Uterus (tissue), 3 donors: ENCODE measurements at regions not wholly inside any gene's neighbourhood (a gene's known extent, or its start where the extent isn't known, plus 50 kb on each side); places are given as distances from the start of the nearest gene placed in this dataset.
A peak's percentile ranks its signal among the peaks of the same experiment; 100 is the strongest.
"Not testable (repeated sequence)": the region's sequence is repeated elsewhere in the genome, so short reads cannot be mapped to it uniquely, and the experiment has no call there.

Experiments
- DNase-seq, 2 donors: peaks; one replicate each; pipeline ENCODE4 v3.0.0-alpha.2; 2019 to 2020
- H3K27ac ChIP-seq, 2 donors: fragments of 200-600 bp; sonication (generic); 1 replicate in 1 of 2; 2 replicates in 1 of 2; pipeline ENCODE4 v1.5.1; 2016 to 2018
- H3K27me3 ChIP-seq, 2 donors: fragments of 200-600 bp; sonication (generic); one replicate each; pipeline ENCODE4 v1.5.1; 2018 to 2019; ENCODE audit warnings: control low read depth in 1 of 2
- H3K36me3 ChIP-seq, 2 donors: fragments of 200-600 bp; sonication (generic); one replicate each; pipeline ENCODE4 v1.5.1; 2019; ENCODE audit warnings: control low read depth in 1 of 2
- H3K4me1 ChIP-seq, 2 donors: fragments of 200-600 bp; sonication (generic); one replicate each; pipeline ENCODE4 v1.5.1; 2018 to 2019; ENCODE audit warnings: control low read depth in 1 of 2
- H3K4me3 ChIP-seq, 2 donors: fragments of 200-600 bp; sonication (generic); 1 replicate in 1 of 2; 2 replicates in 1 of 2; pipeline ENCODE4 v1.5.1; 2018 to 2019; ENCODE audit warnings: mild to moderate bottlenecking in 1 of 2
- H3K9me3 ChIP-seq, 2 donors: fragments of 200-600 bp; sonication (generic); one replicate each; pipeline ENCODE4 v1.5.1; 2019; ENCODE audit warnings: control low read depth in 1 of 2
- POLR2A ChIP-seq, 2 donors: fragments of 450-650 bp; IDR thresholded peaks; one replicate each; pipeline ENCODE4 v1.6.1; 2016; ENCODE audit warnings: antibody characterized with exemption in 2 of 2, mild to moderate bottlenecking in 1 of 2, moderate library complexity in 1 of 2
- intact Hi-C: fragments of 100-400 bp; cut with DNase I; formaldehyde crosslinking; loops from one replicate; pipeline ENCODE4 v1.15.1; 2023; ENCODE audit warnings: low total_unique reads
- TF ChIP-seq, protein P1 (sequence below), 4 experiments: fragments of 200-600 bp in 2 of 4; fragments of 450-650 bp in 2 of 4; sonication (generic) in 2 of 4; IDR thresholded peaks; one replicate each; pipeline ENCODE4 v1.5.1; 2016 to 2019; ENCODE audit warnings: antibody characterized with exemption in 4 of 4, mild to moderate bottlenecking in 2 of 4, moderate library complexity in 1 of 4
- donor health status: DM: yes; HTN: yes; CAD: no.

DNA sequence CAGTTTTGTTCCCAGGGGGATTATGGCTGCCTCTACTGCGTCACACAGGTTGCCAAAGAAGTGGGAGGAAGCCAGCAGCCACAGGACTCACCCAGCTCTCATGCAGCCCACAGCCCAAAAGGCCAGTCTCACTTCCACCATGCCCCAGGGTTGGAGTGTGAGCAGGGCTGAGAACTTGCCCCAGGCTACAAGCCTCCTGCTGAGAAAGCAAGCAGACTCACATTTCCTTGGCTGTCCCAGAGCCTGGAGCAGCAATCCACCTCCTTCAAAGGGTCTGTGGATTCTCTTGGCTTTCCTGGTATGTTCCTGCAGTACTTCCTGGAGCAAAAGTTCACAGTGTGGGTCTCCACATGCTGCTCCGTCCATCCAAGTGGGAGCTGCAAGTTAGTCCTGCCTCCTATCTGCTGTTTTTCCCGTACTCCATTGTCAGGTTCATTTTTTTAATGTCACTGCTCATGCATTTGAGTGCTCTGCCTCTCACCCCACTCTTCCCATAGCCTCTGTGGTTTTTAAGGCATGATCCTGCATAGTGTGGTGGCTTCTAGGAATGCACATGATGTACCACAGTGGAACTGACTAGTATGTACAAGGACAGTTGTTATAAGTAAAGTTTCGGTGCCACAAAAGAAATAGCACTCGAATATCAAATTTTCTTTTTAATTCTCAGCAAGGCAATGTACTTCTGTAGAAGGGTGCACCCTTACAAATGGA, 56.2 kb upstream of the ARHGEF7 start:
- TF ChIP-seq POLR2A (IDR thresholded peaks at IDR 0.05): no peak
- TF ChIP-seq, protein P1, sequence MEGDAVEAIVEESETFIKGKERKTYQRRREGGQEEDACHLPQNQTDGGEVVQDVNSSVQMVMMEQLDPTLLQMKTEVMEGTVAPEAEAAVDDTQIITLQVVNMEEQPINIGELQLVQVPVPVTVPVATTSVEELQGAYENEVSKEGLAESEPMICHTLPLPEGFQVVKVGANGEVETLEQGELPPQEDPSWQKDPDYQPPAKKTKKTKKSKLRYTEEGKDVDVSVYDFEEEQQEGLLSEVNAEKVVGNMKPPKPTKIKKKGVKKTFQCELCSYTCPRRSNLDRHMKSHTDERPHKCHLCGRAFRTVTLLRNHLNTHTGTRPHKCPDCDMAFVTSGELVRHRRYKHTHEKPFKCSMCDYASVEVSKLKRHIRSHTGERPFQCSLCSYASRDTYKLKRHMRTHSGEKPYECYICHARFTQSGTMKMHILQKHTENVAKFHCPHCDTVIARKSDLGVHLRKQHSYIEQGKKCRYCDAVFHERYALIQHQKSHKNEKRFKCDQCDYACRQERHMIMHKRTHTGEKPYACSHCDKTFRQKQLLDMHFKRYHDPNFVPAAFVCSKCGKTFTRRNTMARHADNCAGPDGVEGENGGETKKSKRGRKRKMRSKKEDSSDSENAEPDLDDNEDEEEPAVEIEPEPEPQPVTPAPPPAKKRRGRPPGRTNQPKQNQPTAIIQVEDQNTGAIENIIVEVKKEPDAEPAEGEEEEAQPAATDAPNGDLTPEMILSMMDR (IDR thresholded peaks at IDR 0.05): no peak
- no peak for DNase-seq
- H3K36me3 ChIP-seq: no peaks in the 10 kb centered on the region
- no peaks in the 10 kb centered on the region for H3K9me3 ChIP-seq
- no peak overlapping the region for H3K4me3 ChIP-seq
- H3K27ac ChIP-seq: no peak overlapping the region
- H3K4me1 ChIP-seq: no peaks in the 10 kb centered on the region
- intact Hi-C loops: no loop called here
- no peaks in the 10 kb centered on the region for H3K27me3 ChIP-seq

DNA sequence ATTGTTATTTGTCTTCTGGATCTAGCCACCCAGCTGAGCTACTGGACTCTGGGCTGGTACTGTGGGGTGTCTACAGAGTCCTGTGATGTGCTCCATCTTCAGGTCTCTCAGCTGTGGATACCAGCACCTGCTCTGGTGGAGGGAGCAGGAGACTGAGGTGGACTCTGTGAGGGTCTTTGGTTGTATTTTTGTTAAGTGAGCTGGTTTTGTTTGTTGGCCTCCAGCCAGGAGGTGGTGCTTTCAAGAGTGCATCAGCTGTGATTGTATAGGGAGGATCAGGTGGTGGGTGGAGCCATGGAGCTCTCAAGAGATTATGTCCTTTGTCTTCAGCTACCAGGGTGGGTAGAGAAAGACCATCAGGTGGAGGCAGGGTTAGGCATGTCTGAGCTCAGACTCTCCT, 56.8 kb upstream of the ARHGEF7 start:
- DNase-seq, H3K9me3 ChIP-seq, H3K36me3 ChIP-seq, H3K4me1 ChIP-seq, H3K4me3 ChIP-seq, H3K27me3 ChIP-seq, intact Hi-C loops, H3K27ac ChIP-seq: not testable (repeated sequence)

DNA sequence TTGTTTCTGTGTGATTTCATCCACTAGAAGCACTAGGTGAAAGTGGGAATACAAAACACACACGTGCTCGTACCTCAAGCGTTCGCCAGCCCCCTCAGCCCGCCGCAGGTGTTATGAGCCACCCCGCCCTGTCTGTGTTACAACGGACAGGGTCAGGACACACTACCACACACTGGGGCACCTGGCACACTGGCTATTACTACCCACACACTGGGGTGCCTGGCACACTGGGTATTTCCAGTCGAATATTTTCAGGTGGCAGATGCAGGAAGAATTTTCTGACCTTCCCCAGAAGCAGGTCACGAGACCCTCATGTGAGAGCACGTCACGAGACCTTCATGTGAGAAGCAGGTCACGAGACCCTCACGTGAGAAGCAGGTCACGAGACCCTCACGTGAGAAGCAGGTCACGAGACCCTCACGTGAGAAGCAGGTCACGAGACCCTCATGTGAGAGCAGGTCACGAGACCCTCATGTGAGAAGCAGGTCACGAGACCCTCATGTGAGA, 63.3 kb upstream of the ARHGEF7 start:
- H3K27me3 ChIP-seq, H3K27ac ChIP-seq, H3K4me3 ChIP-seq, H3K4me1 ChIP-seq, intact Hi-C loops, H3K36me3 ChIP-seq, H3K9me3 ChIP-seq, DNase-seq: not testable (repeated sequence)

DNA sequence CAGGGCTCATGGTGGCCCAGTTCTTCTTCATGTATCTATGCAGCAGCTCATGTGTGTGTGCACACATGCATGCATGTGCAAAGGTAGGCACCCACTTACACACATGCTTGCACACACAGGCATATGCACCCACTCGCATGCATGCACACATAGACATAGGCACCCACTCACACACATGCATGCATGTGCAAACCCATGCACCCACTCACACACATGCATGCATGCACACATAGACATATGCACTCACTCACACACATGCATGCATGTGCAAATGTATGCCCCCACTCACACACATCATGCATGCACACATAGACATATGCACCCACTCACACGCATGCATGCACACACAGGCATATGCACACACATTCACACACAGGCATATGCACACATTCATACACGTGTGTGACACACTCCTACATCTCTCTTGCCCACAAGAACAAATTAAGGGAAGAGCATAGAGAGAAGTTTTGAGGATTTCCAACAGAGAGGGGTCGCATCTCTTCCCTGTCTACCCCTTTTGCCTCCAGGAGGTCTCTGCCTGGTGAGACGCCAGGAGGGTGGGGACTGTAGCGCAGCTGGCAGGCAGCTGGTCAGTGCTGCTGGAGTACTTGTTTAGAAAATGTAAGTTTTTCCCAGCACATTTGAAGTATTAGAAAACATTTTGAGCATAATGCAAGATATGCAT, 63.9 kb upstream of the ARHGEF7 start:
- H3K4me1 ChIP-seq: no peaks in the 10 kb centered on the region
- intact Hi-C loops: no loop called here
- H3K4me3 ChIP-seq: no peak overlapping the region
- no peaks in the 10 kb centered on the region for H3K9me3 ChIP-seq
- no peak for TF ChIP-seq POLR2A (IDR thresholded peaks at IDR 0.05)
- TF ChIP-seq, protein P1 (IDR thresholded peaks at IDR 0.05): no peak
- no peaks in the 10 kb centered on the region for H3K27me3 ChIP-seq
- DNase-seq: no peak
- no peaks in the 10 kb centered on the region for H3K36me3 ChIP-seq
- no peak overlapping the region for H3K27ac ChIP-seq

DNA sequence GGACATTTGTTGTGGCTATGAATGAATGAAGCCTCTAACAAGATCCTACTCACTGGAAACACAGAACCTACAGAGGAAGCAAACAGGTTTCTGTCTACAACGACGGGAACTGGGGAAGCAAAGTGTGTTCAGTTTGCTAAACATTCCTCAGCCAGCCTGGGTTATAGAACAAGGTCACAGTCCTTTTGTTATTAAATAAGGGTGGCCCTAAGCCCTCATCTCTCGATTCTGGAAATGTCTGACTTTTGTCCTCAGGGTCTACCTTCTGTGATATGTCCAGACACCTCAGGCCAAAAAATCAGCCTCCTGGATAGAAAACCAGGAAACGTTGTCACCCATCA, 64.6 kb upstream of the ARHGEF7 start:
- Histone ChIP-seq H3K27ac (no peak overlapping the region), H3K36me3 (no peaks in the 10 kb centered on the region), H3K9me3 (no peaks in the 10 kb centered on the region), H3K4me1 (no peaks in the 10 kb centered on the region), H3K4me3 (no peak overlapping the region), H3K27me3 (no peaks in the 10 kb centered on the region)
- TF ChIP-seq POLR2A (IDR thresholded peaks at IDR 0.05): no peak
- TF ChIP-seq, protein P1 (IDR thresholded peaks at IDR 0.05): no peak
- no peak for DNase-seq
- intact Hi-C loops: no loop called here

DNA sequence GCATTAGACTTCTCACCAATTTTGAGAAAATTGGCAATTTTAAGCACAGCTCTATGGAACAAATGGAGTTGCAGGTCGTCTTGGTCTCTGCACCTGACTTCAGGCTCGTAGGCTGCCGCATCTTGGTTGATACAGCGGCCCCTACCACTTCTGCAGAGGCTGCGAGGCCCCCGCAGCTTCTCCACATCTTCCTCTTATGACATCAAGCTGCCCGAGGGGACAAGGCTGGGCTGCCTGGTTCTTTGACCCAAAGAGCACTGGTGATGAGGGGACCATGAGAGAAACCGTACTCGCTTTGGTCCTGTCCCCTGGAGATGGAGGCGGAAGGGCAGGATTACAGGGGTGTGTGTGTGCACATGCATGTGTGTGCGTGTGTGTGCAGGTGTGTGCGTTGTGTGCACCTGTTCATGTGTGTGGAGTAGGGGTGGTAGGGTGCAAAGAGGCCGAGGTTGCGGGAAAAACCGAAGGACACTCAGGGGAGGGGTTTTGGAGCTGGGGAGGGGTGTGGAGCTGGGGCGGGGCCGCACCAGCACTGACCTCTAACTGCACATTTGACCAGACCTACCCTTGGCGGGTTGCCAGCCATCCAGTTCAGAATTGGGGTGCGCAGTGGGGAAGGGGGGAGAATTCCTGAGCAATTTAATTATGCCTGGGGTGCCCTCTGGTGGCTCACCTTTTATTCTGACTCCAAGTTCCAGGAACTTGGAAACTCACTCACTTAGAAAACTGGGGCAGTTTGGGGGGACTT, 65.1 kb upstream of the ARHGEF7 start:
- DNase-seq: peak in 1 of 2 donors; percentile 43
- Histone ChIP-seq H3K4me1 (no peaks in the 10 kb centered on the region), H3K27ac (no peak overlapping the region), H3K4me3 (no peak overlapping the region), H3K36me3 (no peaks in the 10 kb centered on the region), H3K9me3 (no peaks in the 10 kb centered on the region), H3K27me3 (no peaks in the 10 kb centered on the region)
- TF ChIP-seq, protein P1 (IDR thresholded peaks at IDR 0.05): peak; percentile 25 to 44 (median 34)
- no peak for TF ChIP-seq POLR2A (IDR thresholded peaks at IDR 0.05)
- intact Hi-C loops: no loop called here
